ENCODE measurements at regions not wholly inside any gene's neighbourhood (a gene's known extent, or its start where the extent isn't known, plus 50 kb on each side); places are given as distances from the start of the nearest gene placed in this dataset.

GRCh38 chr15:70319466-70319865, 221.7 kb upstream of the TLE3 start:
- no peak for DNase-seq

- DNase-seq, result no peak
Measured at GRCh38 chr15:70318594-70319465, 221.1 kb upstream of the TLE3 start.

DNA sequence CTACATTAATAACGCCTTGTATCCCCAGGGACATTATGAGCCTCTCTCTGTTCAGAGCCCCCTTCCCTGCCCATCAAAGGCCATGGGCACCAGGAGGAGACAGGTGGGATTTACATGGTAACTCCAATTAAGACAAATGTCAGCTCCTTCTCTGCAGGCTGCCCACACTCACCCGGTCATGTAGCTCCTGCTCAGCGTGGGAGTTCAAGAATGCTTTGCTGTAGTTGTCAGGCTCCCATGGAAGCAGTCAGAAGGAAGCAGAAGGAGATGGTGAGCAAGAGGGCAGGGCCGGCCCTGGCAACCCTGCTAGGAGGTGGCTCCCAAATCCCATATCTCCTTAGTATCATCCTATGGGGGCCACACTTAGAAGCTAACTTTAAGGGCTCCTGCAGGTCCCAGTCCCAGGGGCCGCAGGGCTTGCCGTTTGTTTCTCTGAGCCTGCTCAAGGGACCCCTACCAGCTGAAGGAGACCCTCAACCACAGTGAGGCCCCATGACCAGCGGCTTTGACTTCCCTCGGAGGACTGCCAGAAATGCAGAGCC, 218.4 kb upstream of the TLE3 start:
- no peak for DNase-seq

DNA sequence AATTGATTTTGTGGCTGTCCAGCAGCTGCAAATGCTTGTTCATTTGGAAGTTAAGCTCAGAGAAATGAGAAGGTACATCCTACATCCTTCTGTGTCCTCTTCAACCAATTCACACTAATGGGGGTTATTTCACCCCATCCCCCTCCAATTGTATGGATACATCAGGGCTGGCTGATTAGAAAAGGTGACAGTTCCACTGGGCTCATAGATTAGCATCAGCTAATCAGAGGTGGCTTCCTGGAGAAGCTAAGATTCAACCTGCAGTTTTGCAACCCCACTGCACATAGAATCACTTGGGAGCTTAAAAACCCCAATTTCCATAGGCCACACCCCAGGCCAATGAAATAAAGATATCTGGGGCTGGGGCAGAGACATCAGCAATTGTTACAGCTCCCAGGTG, 217.7 kb upstream of the TLE3 start:
- no peak for DNase-seq

DNA sequence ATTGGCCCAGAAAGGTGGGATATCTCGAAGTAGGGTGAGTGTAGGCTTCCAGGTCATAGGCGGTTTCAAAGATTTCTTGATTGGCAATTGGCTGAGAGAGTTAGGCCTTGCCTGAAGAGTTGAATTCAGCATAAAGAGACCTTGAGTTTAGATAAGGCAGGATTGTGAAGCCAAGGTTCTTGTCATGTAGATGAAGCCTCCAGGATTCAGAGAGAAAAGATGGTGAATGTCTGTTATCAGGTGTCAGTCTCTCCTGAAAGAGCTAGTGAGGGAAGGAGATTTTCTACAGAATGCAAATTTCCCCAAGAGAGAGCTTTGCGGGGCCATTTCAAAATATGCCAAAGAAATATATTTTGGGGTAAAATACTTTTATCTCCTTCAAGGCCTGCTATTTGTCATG, 217.0 kb upstream of the TLE3 start:
- no peak for DNase-seq

- DNase-seq, result no peak
Measured at GRCh38 chr15:70314018-70314354, 216.3 kb upstream of the TLE3 start.

GRCh38 chr15:70313099-70314017, 215.6 kb upstream of the TLE3 start:
- no peak for DNase-seq

- DNase-seq, result no peak
Measured at GRCh38 chr15:70311821-70312220, 214.1 kb upstream of the TLE3 start.

GRCh38 chr15:70309716-70310115, 212.0 kb upstream of the TLE3 start:
- no peak for DNase-seq

DNA sequence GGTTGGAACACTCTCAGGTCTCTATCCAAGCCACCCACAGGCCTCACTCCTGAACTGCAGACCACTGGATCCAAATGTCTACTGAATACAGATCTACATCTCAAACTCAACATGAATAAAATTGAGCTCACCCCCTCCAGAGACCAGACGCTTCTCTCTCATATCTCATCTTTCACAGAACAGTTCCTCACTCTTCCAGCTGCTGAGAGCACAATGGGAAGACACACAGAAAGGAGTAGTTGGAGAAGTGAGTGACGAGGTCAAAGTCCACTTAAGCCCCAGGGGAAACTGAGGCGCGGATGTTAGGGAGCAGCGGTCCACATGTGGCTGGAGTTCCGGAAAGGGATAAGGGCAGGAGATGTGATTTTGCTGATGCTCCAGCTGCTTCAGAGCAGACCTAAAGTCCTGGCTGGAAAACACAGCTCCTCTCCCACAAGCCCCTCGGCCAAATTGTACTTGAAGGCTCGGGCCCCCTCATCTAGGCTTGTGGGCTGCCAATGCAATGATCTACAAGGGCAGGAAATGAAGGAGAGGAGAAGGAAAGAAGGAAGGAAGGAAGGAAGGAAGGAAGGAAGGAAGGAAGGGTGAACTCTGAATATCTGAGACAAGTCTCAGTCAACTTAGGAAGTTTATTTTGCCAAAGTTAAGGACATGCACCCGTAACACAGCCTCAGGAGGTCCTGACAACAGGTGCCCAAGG, 211.2 kb upstream of the TLE3 start:
- no peak for DNase-seq

DNA sequence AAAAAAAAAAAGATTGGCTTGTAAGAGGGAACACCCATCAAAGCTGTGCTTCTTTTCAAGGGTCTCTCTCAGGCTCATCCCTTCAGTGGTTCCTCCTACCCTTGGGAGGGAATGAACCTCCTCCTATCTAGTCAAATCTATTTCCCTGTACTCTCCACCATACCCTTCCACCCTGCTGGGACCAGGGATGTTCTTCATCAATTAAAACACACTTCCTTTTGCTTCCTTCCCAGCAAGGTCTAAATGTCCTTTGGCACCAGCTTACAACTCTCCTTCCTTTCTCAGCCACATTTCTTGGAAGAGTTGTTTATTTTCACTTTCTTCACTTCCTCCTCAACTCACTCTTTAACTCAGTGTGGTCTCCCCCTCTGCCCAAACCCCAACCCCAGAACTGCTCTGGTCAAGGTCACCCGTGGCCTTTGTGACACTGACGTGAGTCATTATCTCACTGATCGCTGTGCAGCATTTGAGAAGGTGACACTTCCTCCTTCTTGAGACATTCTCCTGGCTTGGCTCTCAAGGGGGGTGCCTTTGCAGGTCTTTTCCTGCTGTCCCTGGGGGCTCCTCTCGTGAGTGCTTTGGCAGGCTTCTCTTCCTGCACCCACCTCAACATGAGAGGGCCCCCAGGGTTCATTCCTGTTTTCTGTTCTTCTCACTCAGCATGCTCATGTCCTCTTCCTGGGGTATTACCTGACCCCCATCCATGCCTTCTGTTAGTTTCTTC, 210.5 kb upstream of the TLE3 start:
- peak; percentile 48 for DNase-seq

DNA sequence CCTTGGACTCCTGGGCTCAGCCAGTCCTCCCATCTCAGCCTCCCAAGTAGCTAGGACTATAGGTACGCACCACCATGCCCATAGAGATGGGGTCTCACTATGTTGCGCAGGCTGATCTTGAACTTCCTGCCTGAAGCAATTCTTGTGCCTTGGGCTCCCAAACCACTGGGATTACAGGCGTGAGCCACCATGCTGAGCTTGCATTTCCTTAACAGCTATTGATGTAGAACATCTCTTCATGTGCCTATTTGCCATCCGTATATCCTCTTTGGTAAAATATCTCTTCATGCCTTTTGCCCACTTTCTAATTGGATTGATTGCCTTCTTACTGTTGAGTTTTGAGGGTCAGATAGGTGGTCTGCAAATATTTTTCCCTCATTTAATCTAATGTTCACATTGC, 208.9 kb upstream of the TLE3 start:
- no peak for DNase-seq

- DNase-seq, result no peak
Measured at GRCh38 chr15:70306081-70306480, 208.4 kb upstream of the TLE3 start.

GRCh38 chr15:70303981-70304380, 206.3 kb upstream of the TLE3 start:
- no peak for DNase-seq

DNA sequence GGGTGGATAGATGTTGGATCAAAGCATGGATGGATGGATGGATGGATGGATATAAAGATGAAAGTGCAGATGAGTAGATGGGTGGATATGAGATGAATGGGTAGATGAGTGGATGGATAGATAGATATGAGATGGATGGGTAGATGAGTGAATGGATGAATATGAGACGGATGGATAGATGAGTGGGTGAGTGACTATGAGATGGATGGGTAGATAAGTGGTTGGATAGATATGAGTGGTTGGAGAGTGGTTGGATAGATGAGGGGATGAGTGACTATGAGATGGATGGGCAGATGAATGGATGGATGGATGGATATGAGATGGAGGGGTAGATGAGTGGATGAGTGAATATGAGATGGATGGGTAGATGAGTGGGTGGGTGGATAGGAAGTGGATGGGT, 204.6 kb upstream of the TLE3 start:
- no peak for DNase-seq

DNA sequence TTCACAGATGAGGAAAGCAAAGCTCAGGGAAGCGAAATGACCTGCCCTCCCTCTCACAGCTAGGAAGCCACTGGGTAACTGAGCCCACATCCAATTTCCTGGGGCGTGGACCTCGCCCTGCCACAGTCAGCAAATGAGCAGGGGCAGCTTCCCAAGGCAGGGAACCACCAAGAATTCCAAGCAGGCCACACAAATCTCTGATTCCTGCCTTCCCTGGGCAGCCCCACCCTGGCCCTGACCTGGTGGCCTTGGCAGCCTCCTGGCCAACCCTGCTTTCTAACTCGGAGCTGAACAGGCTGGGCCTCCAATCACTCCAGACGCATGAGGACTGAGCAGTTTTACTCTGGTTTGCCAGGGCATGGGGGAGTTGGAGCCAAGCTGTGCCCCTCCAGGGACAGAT, 203.7 kb upstream of the TLE3 start:
- no peak for DNase-seq

DNA sequence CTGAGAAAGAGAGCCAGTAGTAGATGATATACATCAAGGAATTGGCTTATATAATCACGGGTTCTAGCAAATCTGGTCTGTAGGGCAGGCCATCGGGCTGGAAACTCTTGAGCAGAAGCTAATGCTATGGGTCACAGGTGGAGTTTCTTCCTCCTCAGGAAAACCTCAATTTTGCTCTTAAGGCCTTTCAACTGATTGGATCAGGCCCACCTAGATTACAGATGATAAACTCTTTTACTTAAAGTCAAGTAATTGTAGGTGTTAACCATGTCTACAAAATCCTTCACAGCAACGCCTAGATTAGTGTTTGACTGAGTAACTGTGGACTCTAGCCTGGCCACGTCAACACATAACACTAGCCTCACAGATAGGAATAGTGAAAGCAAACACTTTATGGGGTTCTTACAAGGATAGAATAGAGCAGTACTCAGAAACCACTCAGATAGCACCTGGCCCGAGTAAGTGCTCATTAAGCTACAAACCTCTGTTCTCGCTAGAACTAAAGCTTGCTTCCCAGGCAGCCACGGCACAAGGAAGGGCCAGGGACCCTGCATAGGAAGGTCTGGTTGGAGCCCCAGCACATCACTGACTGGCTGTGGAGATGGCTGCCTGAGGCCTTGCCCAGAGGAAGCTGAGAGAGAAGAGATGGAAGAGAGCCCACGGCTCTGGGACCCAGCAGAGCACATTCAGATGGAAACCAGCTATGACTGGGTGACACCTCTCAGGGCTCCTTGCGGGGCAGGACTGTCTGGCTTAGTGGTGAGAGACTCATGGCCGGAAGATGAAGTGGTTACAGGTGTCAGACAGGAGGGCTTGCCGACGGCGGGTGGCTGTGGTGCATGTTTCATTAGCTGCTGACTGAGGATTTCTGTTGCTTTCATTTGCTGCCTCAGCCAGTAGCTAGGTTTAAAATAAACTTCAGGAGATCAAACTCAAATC, 202.5 kb upstream of the TLE3 start:
- no peak for DNase-seq

DNA sequence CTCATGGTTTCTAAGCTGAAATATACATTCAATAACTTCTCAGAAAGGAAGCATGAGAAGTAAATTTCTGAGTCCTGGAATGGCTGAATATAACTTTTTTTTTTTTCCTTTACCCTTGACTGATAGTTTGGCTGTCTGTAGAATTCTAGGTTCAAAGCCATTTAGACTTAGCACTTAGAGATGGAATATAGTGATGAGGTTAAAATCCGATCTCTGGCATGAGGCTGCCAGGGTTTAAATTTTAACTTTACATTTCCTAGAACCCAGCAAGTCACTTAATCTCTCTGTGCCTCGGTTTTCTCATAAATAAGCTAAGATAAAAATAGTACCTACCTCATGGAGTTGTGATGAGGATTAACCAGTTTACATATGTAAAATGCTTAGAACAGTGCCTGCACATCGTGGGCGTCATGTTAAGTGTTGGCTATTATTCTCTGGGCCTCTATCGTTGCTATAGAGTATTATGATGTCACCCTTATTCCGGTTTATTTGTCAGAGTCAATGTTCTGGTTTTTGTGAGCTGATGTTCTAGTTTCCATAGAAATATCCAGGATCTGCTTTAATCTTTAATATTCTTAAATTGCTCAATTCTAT, 199.8 kb upstream of the TLE3 start:
- no peak for DNase-seq

DNA sequence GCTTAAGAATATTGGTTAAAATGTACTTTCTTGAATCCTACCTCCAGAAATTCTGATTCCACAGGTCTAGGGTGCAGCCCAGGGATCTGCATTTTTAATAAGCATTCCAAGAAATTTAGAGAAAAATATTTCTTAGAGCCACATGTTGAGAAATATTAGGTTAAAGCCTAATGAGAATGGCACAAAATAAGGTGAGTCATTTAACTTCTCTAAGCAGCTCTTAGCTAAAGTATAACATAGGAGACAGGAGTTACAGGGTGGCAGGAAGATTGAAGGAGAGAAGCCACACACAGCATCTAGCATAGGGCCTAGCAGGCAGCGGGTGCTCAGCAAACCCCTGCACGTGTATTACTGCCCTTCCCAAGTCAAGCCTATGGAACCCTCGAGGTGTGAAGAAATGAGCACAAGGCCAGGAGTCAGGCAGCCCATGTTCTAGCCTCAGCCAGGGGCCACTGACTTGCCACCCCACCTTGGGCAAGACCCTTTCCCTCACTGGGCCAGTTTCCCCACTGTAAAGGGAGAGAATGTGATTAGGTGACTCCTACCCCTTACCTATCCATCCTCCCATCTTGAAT, 197.1 kb upstream of the TLE3 start:
- DNase-seq, result no peak
